Kidney (tissue), 13 donors: ENCODE measurements at regions not wholly inside any gene's neighbourhood (a gene's known extent, or its start where the extent isn't known, plus 50 kb on each side); places are given as distances from the start of the nearest gene placed in this dataset.

Experiments used
- DNase-seq, 5 donors: peaks; one replicate each; pipeline ENCODE4 v3.0.0-alpha.2; 2013 to 2020
- FAIRE-seq: peaks from 2 replicates; lab custom pipeline; 2012; peaks lifted over from hg19 to GRCh38; lab: Jason Lieb, UNC
- H3K27ac ChIP-seq, 2 donors: one replicate each; pipeline ENCODE4 v1.7.0; 2013; ENCODE audit warnings: low read depth in 2 of 2, low read length in 2 of 2, inconsistent platforms in 1 of 2
- H3K27me3 ChIP-seq: one replicate; pipeline ENCODE4 v1.7.1; 2013; ENCODE audit warnings: low read length, inconsistent platforms; ENCODE audit not compliant: control insufficient read depth, insufficient read depth
- H3K36me3 ChIP-seq, 3 donors: one replicate each; pipeline versions ENCODE4 v1.7.0 to v1.7.1; 2013; ENCODE audit warnings: low read length in 3 of 3, control low read depth in 1 of 3, inconsistent platforms in 1 of 3; ENCODE audit not compliant: insufficient read depth in 3 of 3, control insufficient read depth in 2 of 3
- H3K4me1 ChIP-seq, 3 donors: one replicate each; pipeline versions ENCODE4 v1.7.0 to v1.7.1; 2013; ENCODE audit warnings: low read length in 3 of 3, inconsistent platforms in 1 of 3, low read depth in 1 of 3; ENCODE audit not compliant: control insufficient read depth in 2 of 3, insufficient read depth in 2 of 3
- H3K4me3 ChIP-seq, 3 donors: one replicate each; pipeline versions ENCODE4 v1.7.0 to v1.8.1; 2013; ENCODE audit warnings: low read length in 3 of 3, control low read depth in 1 of 3, inconsistent platforms in 1 of 3
- H3K9ac ChIP-seq, 3 donors: one replicate each; pipeline versions ENCODE4 v1.7.0 to v1.7.1; 2013; ENCODE audit warnings: low read length in 3 of 3, control low read depth in 1 of 3, inconsistent platforms in 1 of 3
- H3K9me3 ChIP-seq, 3 donors: one replicate each; pipeline versions ENCODE4 v1.7.0 to v1.7.1; 2013; ENCODE audit warnings: low read length in 3 of 3, control low read depth in 1 of 3, inconsistent platforms in 1 of 3; ENCODE audit not compliant: control insufficient read depth in 2 of 3, insufficient read depth in 1 of 3
- intact Hi-C: fragments of 100-400 bp; cut with DNase I; formaldehyde crosslinking; loops from one replicate; pipeline ENCODE4 v1.11.1; 2022
- TF ChIP-seq, protein P1 (sequence below): IDR thresholded peaks from 3 replicates; pipeline ENCODE4 v1.5.1; 2012; ENCODE audit warnings: mild to moderate bottlenecking, moderate library complexity, borderline replicate concordance; ENCODE audit not compliant: insufficient read depth; ENCODE audit errors: extremely low read depth
- donor health status: control.
- donor health status: control.
- donor health status: control.
- donor health status: control.
- donor health status: control.
- donor health status: DM: yes; HTN: yes; CAD: no.
- donor health status: Normal renal cell carcinoma (clear cell type).

DNA sequence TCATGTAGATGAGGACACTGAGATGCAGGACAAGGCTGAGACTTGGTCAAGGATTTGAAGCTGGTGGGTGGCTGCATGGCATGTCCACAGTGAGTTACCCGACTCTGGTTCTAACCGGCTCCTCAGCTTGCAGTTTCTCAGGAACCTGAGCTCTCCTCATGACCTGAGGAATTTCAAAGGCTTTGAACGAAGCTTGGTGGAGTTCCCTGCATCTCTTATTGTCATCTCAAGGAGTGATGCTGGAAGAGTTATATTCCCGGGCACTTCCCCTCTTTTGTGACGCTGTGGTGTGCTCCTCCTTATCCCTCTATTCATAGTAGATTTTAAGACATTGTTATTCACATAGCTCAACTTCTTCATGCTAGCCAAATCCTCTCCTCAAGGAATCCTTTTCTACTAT lies 500.1 kb upstream of the HTR2A start:
- FAIRE-seq (no peak), DNase-seq (no peak)
- intact Hi-C loops = no loop called here
- H3K36me3 ChIP-seq = no peaks in the 10 kb centered on the region
- no peaks in the 10 kb centered on the region for H3K9me3 ChIP-seq
- no peaks in the 10 kb centered on the region for H3K27me3 ChIP-seq
- H3K4me1 ChIP-seq = no peaks in the 10 kb centered on the region
- H3K9ac ChIP-seq = no peak overlapping the region
- no peak overlapping the region for H3K4me3 ChIP-seq
- TF ChIP-seq, protein P1, sequence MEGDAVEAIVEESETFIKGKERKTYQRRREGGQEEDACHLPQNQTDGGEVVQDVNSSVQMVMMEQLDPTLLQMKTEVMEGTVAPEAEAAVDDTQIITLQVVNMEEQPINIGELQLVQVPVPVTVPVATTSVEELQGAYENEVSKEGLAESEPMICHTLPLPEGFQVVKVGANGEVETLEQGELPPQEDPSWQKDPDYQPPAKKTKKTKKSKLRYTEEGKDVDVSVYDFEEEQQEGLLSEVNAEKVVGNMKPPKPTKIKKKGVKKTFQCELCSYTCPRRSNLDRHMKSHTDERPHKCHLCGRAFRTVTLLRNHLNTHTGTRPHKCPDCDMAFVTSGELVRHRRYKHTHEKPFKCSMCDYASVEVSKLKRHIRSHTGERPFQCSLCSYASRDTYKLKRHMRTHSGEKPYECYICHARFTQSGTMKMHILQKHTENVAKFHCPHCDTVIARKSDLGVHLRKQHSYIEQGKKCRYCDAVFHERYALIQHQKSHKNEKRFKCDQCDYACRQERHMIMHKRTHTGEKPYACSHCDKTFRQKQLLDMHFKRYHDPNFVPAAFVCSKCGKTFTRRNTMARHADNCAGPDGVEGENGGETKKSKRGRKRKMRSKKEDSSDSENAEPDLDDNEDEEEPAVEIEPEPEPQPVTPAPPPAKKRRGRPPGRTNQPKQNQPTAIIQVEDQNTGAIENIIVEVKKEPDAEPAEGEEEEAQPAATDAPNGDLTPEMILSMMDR = no peak
- H3K27ac ChIP-seq = no peak overlapping the region

DNA sequence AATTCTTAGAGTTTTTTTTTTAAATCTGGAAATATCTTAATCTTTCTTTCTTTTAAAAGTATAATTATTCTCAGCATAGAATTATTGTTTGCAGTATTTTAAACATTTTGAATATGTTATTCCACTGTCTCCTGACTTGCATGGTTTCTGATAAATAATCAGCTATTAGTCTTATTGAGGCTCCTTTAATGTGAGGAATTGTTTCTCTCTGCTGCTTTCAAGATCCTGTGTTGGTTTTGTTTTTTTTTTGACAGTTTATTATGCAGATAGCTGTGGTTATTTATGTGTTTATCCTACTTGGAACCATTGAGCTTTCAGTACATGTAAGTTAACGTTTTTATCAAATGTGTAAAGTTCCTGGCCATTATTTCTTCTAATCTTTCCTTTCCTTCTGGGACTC lies 477.9 kb upstream of the HTR2A start:
- no peak for DNase-seq
- FAIRE-seq = no peak
- Histone ChIP-seq H3K9ac (no peak overlapping the region), H3K9me3 (peaks cover 0 to 4% (median 0%) of the 10 kb centered on the region in 3 donors), H3K27ac (no peak overlapping the region), H3K27me3 (no peaks in the 10 kb centered on the region), H3K36me3 (no peaks in the 10 kb centered on the region), H3K4me1 (no peaks in the 10 kb centered on the region), H3K4me3 (no peak overlapping the region)
- TF ChIP-seq, protein P1 = no peak
- intact Hi-C loops = no loop called here

DNA sequence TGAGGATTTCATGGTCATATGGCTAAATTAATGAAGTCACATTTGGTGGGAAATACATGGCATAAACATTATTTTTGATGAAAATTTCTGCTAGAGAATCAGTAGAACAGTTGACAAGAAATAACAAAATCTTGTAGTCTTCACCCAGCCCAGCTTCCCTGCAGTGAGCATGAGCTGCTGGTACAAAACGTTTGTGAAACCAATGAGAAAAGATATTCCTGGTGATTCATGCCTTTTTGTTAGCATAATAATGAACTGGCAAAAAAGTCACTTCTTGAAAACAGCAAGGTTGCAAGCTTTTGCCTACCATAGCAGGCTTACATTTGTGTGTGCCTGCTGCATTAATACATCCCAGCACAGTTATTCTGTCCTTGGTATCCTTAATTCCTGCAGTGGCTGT lies 475.9 kb upstream of the HTR2A start:
- Histone ChIP-seq H3K9me3 (peaks cover 0 to 4% (median 0%) of the 10 kb centered on the region in 3 donors), H3K4me1 (no peaks in the 10 kb centered on the region), H3K27ac (no peak overlapping the region), H3K36me3 (no peaks in the 10 kb centered on the region), H3K4me3 (no peak overlapping the region), H3K9ac (no peak overlapping the region), H3K27me3 (no peaks in the 10 kb centered on the region)
- TF ChIP-seq, protein P1 = no peak
- intact Hi-C loops = no loop called here
- FAIRE-seq (no peak), DNase-seq (no peak)

DNA sequence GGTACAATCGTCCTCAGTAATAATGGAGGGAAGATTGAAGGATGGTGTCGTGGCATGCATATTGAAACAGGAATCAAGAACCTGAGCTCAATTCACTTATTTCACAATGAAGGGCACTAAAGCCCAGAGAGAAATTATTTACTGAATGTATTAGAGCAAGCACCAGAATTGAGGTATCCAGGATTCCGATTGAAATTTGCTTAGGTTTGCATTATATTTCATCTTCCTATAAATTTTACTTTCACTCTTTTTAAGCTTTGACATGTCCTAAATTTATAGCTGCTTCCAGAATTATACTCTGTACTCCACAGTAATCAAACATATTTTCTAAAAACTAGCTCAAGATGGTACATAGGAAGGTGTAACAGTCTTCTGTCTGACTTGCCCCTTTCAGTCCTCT lies 454.9 kb upstream of the HTR2A start:
- FAIRE-seq (no peak), DNase-seq (no peak)
- H3K4me1 ChIP-seq = no peaks in the 10 kb centered on the region
- H3K27me3 ChIP-seq = no peaks in the 10 kb centered on the region
- H3K27ac ChIP-seq = no peak overlapping the region
- peaks cover 0 to 5% (median 0%) of the 10 kb centered on the region in 3 donors for H3K9me3 ChIP-seq
- TF ChIP-seq, protein P1 = no peak
- H3K9ac ChIP-seq = no peak overlapping the region
- intact Hi-C loops = no loop called here
- H3K36me3 ChIP-seq = no peaks in the 10 kb centered on the region
- no peak overlapping the region for H3K4me3 ChIP-seq
